ENCODE measurements at regions not wholly inside any gene's neighbourhood (a gene's known extent, or its start where the extent isn't known, plus 50 kb on each side); places are given as distances from the start of the nearest gene placed in this dataset.
"Not testable (repeated sequence)": the region's sequence is repeated elsewhere in the genome, so short reads cannot be mapped to it uniquely, and the experiment has no call there.

- no peak for DNase-seq
These were observed 1191.4 kb upstream of the SLC39A10 start for GRCh38 chr2:194465641-194466040.

GRCh38 chr2:194464964-194465638, 1191.9 kb upstream of the SLC39A10 start:
- no peak for DNase-seq

GRCh38 chr2:194462883-194463282, 1194.1 kb upstream of the SLC39A10 start:
- not testable (repeated sequence) for DNase-seq

- DNase-seq: no peak
These were observed 1201.7 kb upstream of the SLC39A10 start for GRCh38 chr2:194455358-194455757.

GRCh38 chr2:194452504-194452903, 1204.5 kb upstream of the SLC39A10 start:
- no peak for DNase-seq

- no peak for DNase-seq
These were observed 1211.8 kb upstream of the SLC39A10 start for GRCh38 chr2:194445226-194445625.

- no peak for DNase-seq
These were observed 1213.1 kb upstream of the SLC39A10 start for GRCh38 chr2:194443926-194444325.

GRCh38 chr2:194424683-194425209, 1232.3 kb upstream of the SLC39A10 start:
- no peak for DNase-seq

GRCh38 chr2:194411221-194411620, 1245.8 kb upstream of the SLC39A10 start:
- no peak for DNase-seq

- no peak for DNase-seq
These were observed 1261.2 kb upstream of the SLC39A10 start for GRCh38 chr2:194395818-194396217.

GRCh38 chr2:194385376-194385775, 1271.7 kb upstream of the SLC39A10 start:
- no peak for DNase-seq

- no peak for DNase-seq
These were observed 1273.6 kb upstream of the SLC39A10 start for GRCh38 chr2:194383401-194383800.

GRCh38 chr2:194382221-194382620, 1274.8 kb upstream of the SLC39A10 start:
- no peak for DNase-seq

- DNase-seq: no peak
These were observed 1277.0 kb upstream of the SLC39A10 start for GRCh38 chr2:194380011-194380410.

GRCh38 chr2:194367390-194367789, 1289.6 kb upstream of the SLC39A10 start:
- DNase-seq: not testable (repeated sequence)

- no peak for DNase-seq
These were observed 1293.1 kb upstream of the SLC39A10 start for GRCh38 chr2:194363878-194364277.

GRCh38 chr2:194363295-194363694, 1293.7 kb upstream of the SLC39A10 start:
- no peak for DNase-seq

- DNase-seq: no peak
These were observed 1304.5 kb upstream of the SLC39A10 start for GRCh38 chr2:194352505-194352904.

- no peak for DNase-seq
These were observed 1310.8 kb upstream of the SLC39A10 start for GRCh38 chr2:194346193-194346592.

GRCh38 chr2:194345347-194345746, 1311.7 kb upstream of the SLC39A10 start:
- no peak for DNase-seq

GRCh38 chr2:194343167-194343566, 1313.9 kb upstream of the SLC39A10 start:
- DNase-seq: no peak

- no peak for DNase-seq
These were observed 1324.1 kb upstream of the SLC39A10 start for GRCh38 chr2:194332799-194333490.

- DNase-seq: no peak
These were observed 1328.6 kb upstream of the SLC39A10 start for GRCh38 chr2:194328456-194328855.

GRCh38 chr2:194327196-194327888, 1329.7 kb upstream of the SLC39A10 start:
- no peak for DNase-seq
